SK-N-SH (cell line): ENCODE measurements at regions not wholly inside any gene's neighbourhood (a gene's known extent, or its start where the extent isn't known, plus 50 kb on each side); places are given as distances from the start of the nearest gene placed in this dataset.

ENCODE experiments used
- CTCF ChIA-PET: fragments of 300-600, 350-600 bp; formaldehyde crosslinking; extraction: SDS; loops from one replicate; lab custom pipeline; 2021; lab: Yijun Ruan, JAX
- POLR2A ChIA-PET: fragments of 350-600 bp; sonication (Branson Sonifier 250); formaldehyde crosslinking; extraction: SDS; loops from one replicate; lab custom pipeline; 2020; ENCODE audit warnings: antibody characterized with exemption, inconsistent platforms; lab: Yijun Ruan, JAX
- DNase-seq: peaks from one replicate; pipeline ENCODE4 v3.0.0; 2012
- H2AFZ ChIP-seq: fragments of 200-600 bp; sonication (generic); 2 replicates; pipeline ENCODE4 v1.8.1; 2016; ENCODE audit warnings: antibody characterized with exemption, mild to moderate bottlenecking, low read depth
- H3F3A ChIP-seq: fragments of 200-600 bp; sonication (generic); replicated peaks from 2 replicates; pipeline ENCODE3; 2016; ENCODE audit warnings: antibody characterized with exemption, mild to moderate bottlenecking; ENCODE audit not compliant: insufficient read depth
- H3K27ac ChIP-seq, 2 experiments: fragments of 200-500 bp in 1 of 2; fragments of 200-600 bp in 1 of 2; sonication (Bioruptor generic) in 1 of 2; sonication (generic), shearing (Covaris generic) in 1 of 2; 2 replicates each; pipeline versions ENCODE4 v1.5.1 to v1.6.1; 2014 to 2016; ENCODE audit warnings: low read depth in 2 of 2, inconsistent platforms in 1 of 2, low read length in 1 of 2, mild to moderate bottlenecking in 1 of 2, mixed read lengths in 1 of 2
- H3K27me3 ChIP-seq: fragments of 200-600 bp; sonication (generic), shearing (Covaris generic); 2 replicates; pipeline ENCODE4 v1.6.1; 2016; ENCODE audit warnings: mixed run types; ENCODE audit not compliant: insufficient read depth
- H3K36me3 ChIP-seq, 2 experiments: fragments of 200-500 bp in 1 of 2; fragments of 200-600 bp in 1 of 2; sonication (Bioruptor generic) in 1 of 2; sonication (generic) in 1 of 2; replicated peaks in 1 of 2; 2 replicates each; pipeline versions ENCODE3 to v1.5.1; 2014 to 2016; ENCODE audit warnings: low read length in 1 of 2, mild to moderate bottlenecking in 1 of 2; ENCODE audit not compliant: insufficient read depth in 2 of 2, control insufficient read depth in 1 of 2
- H3K4me1 ChIP-seq, 2 experiments: fragments of 200-500 bp in 1 of 2; fragments of 200-600 bp in 1 of 2; sonication (Bioruptor generic) in 1 of 2; sonication (generic), shearing (Covaris generic) in 1 of 2; 2 replicates each; pipeline versions ENCODE4 v1.5.1 to v1.6.1; 2014 to 2016; ENCODE audit warnings: low read depth in 1 of 2, low read length in 1 of 2, mixed run types in 1 of 2; ENCODE audit not compliant: insufficient read depth in 2 of 2, control insufficient read depth in 1 of 2
- H3K4me2 ChIP-seq: fragments of 200-600 bp; sonication (generic), shearing (Covaris generic); 2 replicates; pipeline ENCODE4 v1.6.1; 2017; ENCODE audit warnings: mixed run types
- H3K4me3 ChIP-seq, 2 experiments: fragments of 200-500 bp in 1 of 2; fragments of 200-600 bp in 1 of 2; sonication (Bioruptor generic) in 1 of 2; sonication (generic), shearing (Covaris generic) in 1 of 2; 2 replicates each; pipeline versions ENCODE4 v1.5.1 to v1.8.1; 2014 to 2016; ENCODE audit warnings: low read depth in 2 of 2, inconsistent platforms in 1 of 2, low read length in 1 of 2, mild to moderate bottlenecking in 1 of 2, mixed read lengths in 1 of 2, moderate library complexity in 1 of 2
- H3K79me2 ChIP-seq: fragments of 200-600 bp; sonication (generic); 2 replicates; pipeline ENCODE4 v1.8.1; 2017; ENCODE audit warnings: mild to moderate bottlenecking; ENCODE audit not compliant: insufficient read depth
- H3K9ac ChIP-seq: fragments of 200-600 bp; sonication (generic); 2 replicates; pipeline ENCODE4 v1.6.1; 2017; ENCODE audit warnings: mixed run types
- H3K9me2 ChIP-seq: fragments of 200-600 bp; sonication (generic); 2 replicates; pipeline ENCODE4 v1.6.1; 2017; ENCODE audit warnings: mixed run types
- H3K9me3 ChIP-seq: fragments of 200-600 bp; sonication (generic); 2 replicates; pipeline ENCODE4 v1.6.1; 2017; ENCODE audit warnings: mixed run types, mild to moderate bottlenecking, moderate library complexity
- H4K20me1 ChIP-seq: fragments of 200-600 bp; sonication (generic); 2 replicates; pipeline ENCODE4 v1.6.1; 2017; ENCODE audit warnings: mild to moderate bottlenecking, mixed run types; ENCODE audit not compliant: insufficient read depth
- CHD2 ChIP-seq: fragments of 150-350 bp; IDR thresholded peaks from 2 replicates; pipeline ENCODE4 v1.6.1; 2018; ENCODE audit warnings: low read length; ENCODE audit not compliant: partially characterized antibody
- ELF1 ChIP-seq: IDR thresholded peaks from 2 replicates; pipeline ENCODE4 v1.4.0; 2012
- EP300 ChIP-seq, 2 experiments: IDR thresholded peaks; 2 replicates each; pipeline versions ENCODE4 v1.4.0 to v1.6.1; 2012; ENCODE audit warnings: borderline replicate concordance in 1 of 2, low read depth in 1 of 2, low read length in 1 of 2
- FOSL2 ChIP-seq: IDR thresholded peaks from 2 replicates; pipeline ENCODE4 v1.4.0; 2012; ENCODE audit warnings: low read depth, mild to moderate bottlenecking, moderate library complexity, borderline replicate concordance
- FOXJ3 ChIP-seq: sonication (generic); formaldehyde crosslinking; IDR thresholded peaks from 2 replicates; pipeline ENCODE4 v1.5.1; 2020; ENCODE audit warnings: mild to moderate bottlenecking, missing genetic modification reagents
- FOXM1 ChIP-seq: IDR thresholded peaks from 2 replicates; pipeline ENCODE4 v1.4.0; 2012; ENCODE audit warnings: low read depth, mild to moderate bottlenecking
- GABPA ChIP-seq: IDR thresholded peaks from 2 replicates; pipeline ENCODE4 v1.4.0; 2012; ENCODE audit warnings: low read depth, mild to moderate bottlenecking
- GATA2 ChIP-seq: sonication (generic); formaldehyde crosslinking; IDR thresholded peaks from 2 replicates; pipeline ENCODE4 v1.5.0; 2020; ENCODE audit warnings: mild to moderate bottlenecking, missing genetic modification reagents
- MEF2A ChIP-seq: IDR thresholded peaks from 2 replicates; pipeline ENCODE4 v1.4.0; 2012; ENCODE audit warnings: low read depth, borderline replicate concordance
- MXI1 ChIP-seq: IDR thresholded peaks from 2 replicates; pipeline ENCODE4 v1.6.1; 2012; ENCODE audit warnings: mild to moderate bottlenecking, low read depth, low read length, improper control_type of control experiment
- NRF1 ChIP-seq: IDR thresholded peaks from 2 replicates; pipeline ENCODE4 v1.6.1; 2012; ENCODE audit warnings: low read depth, mild to moderate bottlenecking, low read length
- POLR2AphosphoS5 ChIP-seq: IDR thresholded peaks from 2 replicates; pipeline ENCODE4 v1.6.1; 2012; ENCODE audit warnings: low read depth, low read length
- RAD21 ChIP-seq: IDR thresholded peaks from 2 replicates; pipeline ENCODE4 v1.6.1; 2012; ENCODE audit warnings: mild to moderate bottlenecking, low read length
- RCOR1 ChIP-seq: fragments of 150-350 bp; IDR thresholded peaks from 2 replicates; pipeline ENCODE4 v1.6.1; 2017; ENCODE audit warnings: antibody characterized with exemption, low read length
- RFX5 ChIP-seq: IDR thresholded peaks from 2 replicates; pipeline ENCODE4 v1.6.1; 2012; ENCODE audit warnings: mild to moderate bottlenecking, improper control_type of control experiment, low read length
- RXRA ChIP-seq: IDR thresholded peaks from 2 replicates; pipeline ENCODE4 v1.4.0; 2012; ENCODE audit warnings: low read depth, mild to moderate bottlenecking, borderline replicate concordance
- SIN3A ChIP-seq: IDR thresholded peaks from 2 replicates; pipeline ENCODE4 v1.6.1; 2012; ENCODE audit warnings: low read depth, mild to moderate bottlenecking, low read length, moderate library complexity, borderline replicate concordance
- SMC3 ChIP-seq: IDR thresholded peaks from 2 replicates; pipeline ENCODE4 v1.6.1; 2012; ENCODE audit warnings: low read depth, low read length, improper control_type of control experiment
- TAF1 ChIP-seq: IDR thresholded peaks from 2 replicates; pipeline ENCODE4 v1.6.1; 2012; ENCODE audit warnings: low read depth, mild to moderate bottlenecking, low read length, moderate library complexity, borderline replicate concordance
- TCF12 ChIP-seq: IDR thresholded peaks from 2 replicates; pipeline ENCODE4 v1.4.0; 2012
- TEAD4 ChIP-seq: IDR thresholded peaks from 2 replicates; pipeline ENCODE4 v1.4.0; 2012; ENCODE audit warnings: mild to moderate bottlenecking, borderline replicate concordance; ENCODE audit not compliant: insufficient read depth
- WGBS: methylation state at CpG from one replicate; pipeline ENCODE4 v1.1.6; 2017; ENCODE audit warnings: low lambda C conversion rate; 5-methylcytosine and 5-hydroxymethylcytosine counted together
- TF ChIP-seq, protein P1 (sequence below): IDR thresholded peaks from 2 replicates; pipeline ENCODE4 v1.4.0; 2012; ENCODE audit warnings: low read depth, borderline replicate concordance
- TF ChIP-seq, protein P2 (sequence below): IDR thresholded peaks from 2 replicates; pipeline ENCODE4 v1.4.0; 2012; ENCODE audit warnings: low read depth
- TF ChIP-seq, protein P3 (sequence below): fragments of 200-600 bp; sonication (generic); IDR thresholded peaks from 2 replicates; pipeline ENCODE4 v1.6.1; 2017; ENCODE audit warnings: antibody characterized with exemption, mild to moderate bottlenecking, moderate library complexity
- TF ChIP-seq, protein P4 (sequence below): fragments of 150-350 bp; IDR thresholded peaks from 2 replicates; pipeline ENCODE4 v1.6.1; 2017; ENCODE audit warnings: antibody characterized with exemption, low read length, low read depth, borderline replicate concordance
- TF ChIP-seq, protein P5 (sequence below): fragments of 150-350 bp; IDR thresholded peaks from 2 replicates; pipeline ENCODE4 v1.6.1; 2016; ENCODE audit warnings: mild to moderate bottlenecking, low read depth, low read length

DNA sequence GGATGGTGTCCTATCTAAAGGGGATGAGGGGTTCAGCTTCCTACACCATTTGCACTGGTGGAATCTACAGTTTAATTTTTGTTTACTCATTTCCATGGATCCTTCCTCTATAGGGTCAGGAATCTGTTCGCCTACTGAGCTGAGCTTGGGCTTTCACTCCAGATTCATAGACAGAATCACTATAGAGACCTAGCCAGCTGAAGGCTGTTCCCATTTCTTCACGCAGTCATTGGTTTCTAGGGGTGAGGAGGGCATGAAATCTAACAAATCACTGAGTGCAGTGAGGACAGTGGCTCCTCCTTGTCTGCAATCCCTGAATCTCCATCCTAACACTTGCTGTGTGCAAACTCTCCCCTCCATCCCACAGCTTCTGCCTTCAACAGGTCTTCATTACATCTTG is 578.5 kb downstream of the TSN start:
- no peaks in the 10 kb centered on the region for H3K9me3 ChIP-seq
- no peaks in the 10 kb centered on the region for H3K36me3 ChIP-seq
- no peaks in the 10 kb centered on the region for H4K20me1 ChIP-seq
- no peak overlapping the region for H3K9ac ChIP-seq
- no peak overlapping the region for H2AFZ ChIP-seq
- H3K9me2 ChIP-seq: no peaks in the 10 kb centered on the region
- no peaks in the 10 kb centered on the region; a peak in 2 of 4 replicates for H3K4me1 ChIP-seq
- TF ChIP-seq SIN3A: no peak
- TF ChIP-seq FOXJ3 (CRISPR knock-in tag): no peak
- TF ChIP-seq RFX5: no peak
- no peak for TF ChIP-seq RCOR1
- TF ChIP-seq CHD2: no peak
- TF ChIP-seq MXI1: no peak
- no peak for TF ChIP-seq GATA2
- no peak for TF ChIP-seq RXRA
- no peak for TF ChIP-seq RAD21
- TF ChIP-seq FOXM1: no peak
- no peak for TF ChIP-seq POLR2AphosphoS5
- no peak for TF ChIP-seq MEF2A
- no peak for TF ChIP-seq ELF1
- TF ChIP-seq GABPA: no peak
- TF ChIP-seq EP300 (IDR thresholded peaks at IDR 0.05; ENCODE audit: borderline replicate concordance in 1 of 2, low read depth in 1 of 2, low read length in 1 of 2): no peak
- TF ChIP-seq TCF12: no peak
- TF ChIP-seq TEAD4: no peak
- ChIA-PET POLR2A (no interaction called here), CTCF (no interaction called here)
- H3K4me2 ChIP-seq: no peak overlapping the region
- WGBS: 9% methylated on average over 2 of the region's 2 CpGs
- no peak overlapping the region for H3K27ac ChIP-seq
- H3K27me3 ChIP-seq: no peaks in the 10 kb centered on the region
- H3K4me3 ChIP-seq: no peak overlapping the region
- DNase-seq: no peak
- no peaks in the 10 kb centered on the region for H3K79me2 ChIP-seq
- H3F3A ChIP-seq: no peaks in the 10 kb centered on the region

DNA sequence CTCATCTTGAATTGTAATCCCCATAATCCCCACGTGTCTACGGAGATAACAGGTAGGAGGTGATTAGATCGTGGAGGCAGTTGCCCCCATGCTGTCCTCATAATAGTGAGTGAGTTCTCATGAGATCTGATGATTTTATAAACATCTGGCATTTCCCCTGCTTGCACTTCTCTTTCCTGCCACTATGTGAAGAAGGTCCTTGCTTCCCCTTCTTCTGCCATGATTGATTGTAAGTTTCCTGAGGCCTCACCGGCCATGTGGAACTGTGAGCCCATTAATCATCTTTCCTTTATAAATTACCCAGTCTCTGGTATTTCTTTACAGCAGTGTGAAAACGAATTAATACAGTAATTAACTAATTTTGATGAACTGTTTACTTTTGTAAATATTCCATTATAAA is 582.5 kb downstream of the TSN start:
- no peak overlapping the region for H3K9ac ChIP-seq
- H3F3A ChIP-seq: no peaks in the 10 kb centered on the region
- no peak overlapping the region for H2AFZ ChIP-seq
- H3K27me3 ChIP-seq: no peaks in the 10 kb centered on the region
- CTCF ChIA-PET: no interaction called here
- H3K36me3 ChIP-seq: no peaks in the 10 kb centered on the region
- TF ChIP-seq RCOR1: no peak
- TF ChIP-seq TEAD4: no peak
- TF ChIP-seq SMC3: no peak
- no peak for TF ChIP-seq FOXM1
- no peak for TF ChIP-seq RXRA
- TF ChIP-seq GATA2: no peak
- TF ChIP-seq RFX5: no peak
- TF ChIP-seq, protein P1, sequence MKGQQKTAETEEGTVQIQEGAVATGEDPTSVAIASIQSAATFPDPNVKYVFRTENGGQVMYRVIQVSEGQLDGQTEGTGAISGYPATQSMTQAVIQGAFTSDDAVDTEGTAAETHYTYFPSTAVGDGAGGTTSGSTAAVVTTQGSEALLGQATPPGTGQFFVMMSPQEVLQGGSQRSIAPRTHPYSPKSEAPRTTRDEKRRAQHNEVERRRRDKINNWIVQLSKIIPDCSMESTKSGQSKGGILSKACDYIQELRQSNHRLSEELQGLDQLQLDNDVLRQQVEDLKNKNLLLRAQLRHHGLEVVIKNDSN: no peak
- TF ChIP-seq NRF1: no peak
- TF ChIP-seq EP300 (IDR thresholded peaks at IDR 0.05; ENCODE audit: borderline replicate concordance in 1 of 2, low read depth in 1 of 2, low read length in 1 of 2): no peak
- TF ChIP-seq, protein P2, sequence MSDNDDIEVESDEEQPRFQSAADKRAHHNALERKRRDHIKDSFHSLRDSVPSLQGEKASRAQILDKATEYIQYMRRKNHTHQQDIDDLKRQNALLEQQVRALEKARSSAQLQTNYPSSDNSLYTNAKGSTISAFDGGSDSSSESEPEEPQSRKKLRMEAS: no peak
- TF ChIP-seq FOSL2: no peak
- TF ChIP-seq MXI1: no peak
- no peak for TF ChIP-seq ELF1
- TF ChIP-seq, protein P3, sequence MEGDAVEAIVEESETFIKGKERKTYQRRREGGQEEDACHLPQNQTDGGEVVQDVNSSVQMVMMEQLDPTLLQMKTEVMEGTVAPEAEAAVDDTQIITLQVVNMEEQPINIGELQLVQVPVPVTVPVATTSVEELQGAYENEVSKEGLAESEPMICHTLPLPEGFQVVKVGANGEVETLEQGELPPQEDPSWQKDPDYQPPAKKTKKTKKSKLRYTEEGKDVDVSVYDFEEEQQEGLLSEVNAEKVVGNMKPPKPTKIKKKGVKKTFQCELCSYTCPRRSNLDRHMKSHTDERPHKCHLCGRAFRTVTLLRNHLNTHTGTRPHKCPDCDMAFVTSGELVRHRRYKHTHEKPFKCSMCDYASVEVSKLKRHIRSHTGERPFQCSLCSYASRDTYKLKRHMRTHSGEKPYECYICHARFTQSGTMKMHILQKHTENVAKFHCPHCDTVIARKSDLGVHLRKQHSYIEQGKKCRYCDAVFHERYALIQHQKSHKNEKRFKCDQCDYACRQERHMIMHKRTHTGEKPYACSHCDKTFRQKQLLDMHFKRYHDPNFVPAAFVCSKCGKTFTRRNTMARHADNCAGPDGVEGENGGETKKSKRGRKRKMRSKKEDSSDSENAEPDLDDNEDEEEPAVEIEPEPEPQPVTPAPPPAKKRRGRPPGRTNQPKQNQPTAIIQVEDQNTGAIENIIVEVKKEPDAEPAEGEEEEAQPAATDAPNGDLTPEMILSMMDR: no peak
- TF ChIP-seq, protein P4, sequence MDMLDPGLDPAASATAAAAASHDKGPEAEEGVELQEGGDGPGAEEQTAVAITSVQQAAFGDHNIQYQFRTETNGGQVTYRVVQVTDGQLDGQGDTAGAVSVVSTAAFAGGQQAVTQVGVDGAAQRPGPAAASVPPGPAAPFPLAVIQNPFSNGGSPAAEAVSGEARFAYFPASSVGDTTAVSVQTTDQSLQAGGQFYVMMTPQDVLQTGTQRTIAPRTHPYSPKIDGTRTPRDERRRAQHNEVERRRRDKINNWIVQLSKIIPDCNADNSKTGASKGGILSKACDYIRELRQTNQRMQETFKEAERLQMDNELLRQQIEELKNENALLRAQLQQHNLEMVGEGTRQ: no peak
- no peak for TF ChIP-seq TAF1
- TF ChIP-seq, protein P5, sequence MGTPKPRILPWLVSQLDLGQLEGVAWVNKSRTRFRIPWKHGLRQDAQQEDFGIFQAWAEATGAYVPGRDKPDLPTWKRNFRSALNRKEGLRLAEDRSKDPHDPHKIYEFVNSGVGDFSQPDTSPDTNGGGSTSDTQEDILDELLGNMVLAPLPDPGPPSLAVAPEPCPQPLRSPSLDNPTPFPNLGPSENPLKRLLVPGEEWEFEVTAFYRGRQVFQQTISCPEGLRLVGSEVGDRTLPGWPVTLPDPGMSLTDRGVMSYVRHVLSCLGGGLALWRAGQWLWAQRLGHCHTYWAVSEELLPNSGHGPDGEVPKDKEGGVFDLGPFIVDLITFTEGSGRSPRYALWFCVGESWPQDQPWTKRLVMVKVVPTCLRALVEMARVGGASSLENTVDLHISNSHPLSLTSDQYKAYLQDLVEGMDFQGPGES: no peak
- H3K9me2 ChIP-seq: no peaks in the 10 kb centered on the region
- no peak overlapping the region for H3K27ac ChIP-seq
- no peaks in the 10 kb centered on the region for H3K79me2 ChIP-seq
- H3K4me3 ChIP-seq: no peak overlapping the region
- H3K4me2 ChIP-seq: no peak overlapping the region
- no peaks in the 10 kb centered on the region for H4K20me1 ChIP-seq
- WGBS: 15% methylated on average over 5 of the region's 5 CpGs
- H3K4me1 ChIP-seq: no peaks in the 10 kb centered on the region; a peak in 1 of 4 replicates
- DNase-seq: no peak
- POLR2A ChIA-PET: no interaction called here
- no peaks in the 10 kb centered on the region for H3K9me3 ChIP-seq
